ENCODE measurements at regions not wholly inside any gene's neighbourhood (a gene's known extent, or its start where the extent isn't known, plus 50 kb on each side); places are given as distances from the start of the nearest gene placed in this dataset.

DNA sequence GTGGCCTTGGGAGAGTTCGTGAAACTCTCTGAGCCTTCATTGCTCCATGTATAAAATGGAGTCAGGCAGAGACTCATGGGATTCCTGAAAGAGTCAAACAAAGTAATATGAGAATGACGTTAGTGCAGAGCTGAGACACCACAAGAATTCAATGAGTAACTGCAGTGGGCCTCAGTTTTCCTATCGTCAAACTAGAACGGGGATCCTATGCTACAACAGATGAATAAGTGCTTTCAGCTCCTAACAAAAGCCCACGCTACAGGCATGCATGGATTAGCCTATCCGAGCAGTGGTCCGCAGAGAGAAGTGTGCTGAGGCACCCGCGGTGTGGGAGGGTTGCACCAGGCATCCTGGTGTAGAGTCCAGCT, 124.7 kb downstream of the SYF2 start:
- H3K27ac ChIP-seq (ENCODE audit: low read depth, low read length), result no peak overlapping the region
- H3K4me2 ChIP-seq (ENCODE audit: low read length), result no peak overlapping the region
- no peaks in the 10 kb centered on the region for H3F3A ChIP-seq (ENCODE audit: control insufficient read depth, insufficient read depth)
- H3K27me3 ChIP-seq (ENCODE audit: control insufficient read depth, low read length), result peaks cover 6% of the 10 kb centered on the region; the same call in 1 of the 2 replicates
- no peak for TF ChIP-seq EZH2phosphoT487 (IDR thresholded peaks at IDR 0.05; ENCODE audit: borderline replicate concordance, low read length)
- TF ChIP-seq, protein P1, sequence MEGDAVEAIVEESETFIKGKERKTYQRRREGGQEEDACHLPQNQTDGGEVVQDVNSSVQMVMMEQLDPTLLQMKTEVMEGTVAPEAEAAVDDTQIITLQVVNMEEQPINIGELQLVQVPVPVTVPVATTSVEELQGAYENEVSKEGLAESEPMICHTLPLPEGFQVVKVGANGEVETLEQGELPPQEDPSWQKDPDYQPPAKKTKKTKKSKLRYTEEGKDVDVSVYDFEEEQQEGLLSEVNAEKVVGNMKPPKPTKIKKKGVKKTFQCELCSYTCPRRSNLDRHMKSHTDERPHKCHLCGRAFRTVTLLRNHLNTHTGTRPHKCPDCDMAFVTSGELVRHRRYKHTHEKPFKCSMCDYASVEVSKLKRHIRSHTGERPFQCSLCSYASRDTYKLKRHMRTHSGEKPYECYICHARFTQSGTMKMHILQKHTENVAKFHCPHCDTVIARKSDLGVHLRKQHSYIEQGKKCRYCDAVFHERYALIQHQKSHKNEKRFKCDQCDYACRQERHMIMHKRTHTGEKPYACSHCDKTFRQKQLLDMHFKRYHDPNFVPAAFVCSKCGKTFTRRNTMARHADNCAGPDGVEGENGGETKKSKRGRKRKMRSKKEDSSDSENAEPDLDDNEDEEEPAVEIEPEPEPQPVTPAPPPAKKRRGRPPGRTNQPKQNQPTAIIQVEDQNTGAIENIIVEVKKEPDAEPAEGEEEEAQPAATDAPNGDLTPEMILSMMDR (IDR thresholded peaks at IDR 0.05; ENCODE audit: low read depth, low read length, poor library complexity, severe bottlenecking), result no peak
- H4K20me1 ChIP-seq (ENCODE audit: control insufficient read depth, insufficient read depth, low read depth, low read length), result no peaks in the 10 kb centered on the region
- H3K9me2 ChIP-seq (replicated peaks; ENCODE audit: control insufficient read depth, low read length), result no peaks in the 10 kb centered on the region
- H3K36me3 ChIP-seq (ENCODE audit: control insufficient read depth, low read length), result no peaks in the 10 kb centered on the region
- peaks cover 10% of the 10 kb centered on the region for H3K9me3 ChIP-seq (ENCODE audit: control insufficient read depth, insufficient read depth, low read length)
- peaks cover 8% of the 10 kb centered on the region for H3K4me1 ChIP-seq (ENCODE audit: control insufficient read depth, low read length)
- no peaks in the 10 kb centered on the region for H3K79me2 ChIP-seq (ENCODE audit: control insufficient read depth, low read length)
- H3K4me3 ChIP-seq (ENCODE audit: low read length), result no peak overlapping the region

- Histone ChIP-seq H3K27me3 (ENCODE audit: control insufficient read depth, low read length) (peaks cover 6% of the 10 kb centered on the region; the same call in 1 of the 2 replicates), H3K4me2 (ENCODE audit: low read length) (no peak overlapping the region), H3K9me3 (ENCODE audit: control insufficient read depth, insufficient read depth, low read length) (peaks cover 10% of the 10 kb centered on the region), H3K27ac (ENCODE audit: low read depth, low read length) (no peak overlapping the region), H3K9me2 (replicated peaks; ENCODE audit: control insufficient read depth, low read length) (no peaks in the 10 kb centered on the region), H3F3A (ENCODE audit: control insufficient read depth, insufficient read depth) (no peaks in the 10 kb centered on the region), H3K4me1 (ENCODE audit: control insufficient read depth, low read length) (peaks cover 8% of the 10 kb centered on the region), H3K4me3 (ENCODE audit: low read length) (no peak overlapping the region), H3K36me3 (ENCODE audit: control insufficient read depth, low read length) (no peaks in the 10 kb centered on the region), H3K79me2 (ENCODE audit: control insufficient read depth, low read length) (no peaks in the 10 kb centered on the region), H4K20me1 (ENCODE audit: control insufficient read depth, insufficient read depth, low read depth, low read length) (no peaks in the 10 kb centered on the region)
- TF ChIP-seq EZH2phosphoT487 (IDR thresholded peaks at IDR 0.05; ENCODE audit: borderline replicate concordance, low read length), result no peak
- TF ChIP-seq, protein P1 (IDR thresholded peaks at IDR 0.05; ENCODE audit: low read depth, low read length, poor library complexity, severe bottlenecking), result no peak
Measured at GRCh38 chr1:25106976-25107642, 125.2 kb downstream of the SYF2 start.

DNA sequence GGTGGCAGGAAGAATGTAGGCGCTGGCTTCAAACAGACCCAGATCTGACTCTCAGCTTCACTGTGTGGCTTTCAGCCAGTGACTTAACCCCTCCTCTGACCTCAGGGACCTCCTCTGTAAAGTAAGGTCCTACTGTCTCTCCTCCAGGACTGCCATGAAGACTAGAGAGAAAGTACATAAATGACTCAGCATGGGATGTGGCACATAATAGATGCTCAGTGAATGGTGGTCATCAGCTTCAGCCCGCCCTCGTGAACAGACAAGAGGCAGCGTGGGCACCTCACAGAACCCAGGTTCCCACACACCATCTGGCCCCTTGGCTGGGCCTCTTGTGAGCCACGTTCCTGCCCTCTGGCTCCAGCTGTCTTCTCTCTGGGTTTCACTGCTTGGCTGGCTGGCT, 126.0 kb downstream of the SYF2 start:
- H3K4me1 ChIP-seq (ENCODE audit: control insufficient read depth, low read length), result peaks cover 8% of the 10 kb centered on the region
- H3K27ac ChIP-seq (ENCODE audit: low read depth, low read length), result no peak overlapping the region
- TF ChIP-seq, protein P1 (IDR thresholded peaks at IDR 0.05; ENCODE audit: low read depth, low read length, poor library complexity, severe bottlenecking), result no peak
- TF ChIP-seq EZH2phosphoT487 (IDR thresholded peaks at IDR 0.05; ENCODE audit: borderline replicate concordance, low read length), result no peak
- no peak overlapping the region for H3K4me3 ChIP-seq (ENCODE audit: low read length)
- no peaks in the 10 kb centered on the region for H3K9me2 ChIP-seq (replicated peaks; ENCODE audit: control insufficient read depth, low read length)
- H3K27me3 ChIP-seq (ENCODE audit: control insufficient read depth, low read length), result peaks cover 6% of the 10 kb centered on the region; the same call in 1 of the 2 replicates
- no peaks in the 10 kb centered on the region for H3K36me3 ChIP-seq (ENCODE audit: control insufficient read depth, low read length)
- no peaks in the 10 kb centered on the region for H4K20me1 ChIP-seq (ENCODE audit: control insufficient read depth, insufficient read depth, low read depth, low read length)
- no peaks in the 10 kb centered on the region for H3F3A ChIP-seq (ENCODE audit: control insufficient read depth, insufficient read depth)
- H3K4me2 ChIP-seq (ENCODE audit: low read length), result no peak overlapping the region
- peaks cover 10% of the 10 kb centered on the region for H3K9me3 ChIP-seq (ENCODE audit: control insufficient read depth, insufficient read depth, low read length)
- H3K79me2 ChIP-seq (ENCODE audit: control insufficient read depth, low read length), result no peaks in the 10 kb centered on the region

All from DOHH2 (cell line).